HEK293 (cell line): ENCODE measurements at regions not wholly inside any gene's neighbourhood (a gene's known extent, or its start where the extent isn't known, plus 50 kb on each side); places are given as distances from the start of the nearest gene placed in this dataset.
A peak's percentile ranks its signal among the peaks of the same experiment; 100 is the strongest.

Experiments used
- BCL6B ChIP-seq: fragments of 450-650 bp; formaldehyde crosslinking; IDR thresholded peaks from 2 replicates; pipeline ENCODE4 v1.5.1; 2017; ENCODE audit warnings: missing biosample characterization, missing genetic modification characterization
- EGR2 ChIP-seq: fragments of 450-650 bp; formaldehyde crosslinking; IDR thresholded peaks from 2 replicates; pipeline ENCODE4 v1.5.1; 2016; ENCODE audit warnings: low read depth, missing biosample characterization, missing genetic modification characterization
- ELK4 ChIP-seq: IDR thresholded peaks from 2 replicates; pipeline ENCODE4 v1.6.1; 2011; ENCODE audit warnings: mild to moderate bottlenecking, low read depth, low read length, borderline replicate concordance
- FEZF1 ChIP-seq: fragments of 450-650 bp; formaldehyde crosslinking; IDR thresholded peaks from 2 replicates; pipeline ENCODE4 v1.5.1; 2016; ENCODE audit warnings: missing biosample characterization, missing genetic modification characterization
- HOXD13 ChIP-seq: sonication (generic); formaldehyde crosslinking; IDR thresholded peaks from 2 replicates; pipeline ENCODE4 v1.8.0; 2022; ENCODE audit warnings: missing genetic modification reagents, borderline replicate concordance
- IKZF3 ChIP-seq: fragments of 450-650 bp; IDR thresholded peaks from 2 replicates; pipeline ENCODE4 v1.5.0; 2018; ENCODE audit warnings: missing biosample characterization, mild to moderate bottlenecking, missing genetic modification characterization, moderate library complexity
- REST ChIP-seq: fragments of 450-650 bp; formaldehyde crosslinking; IDR thresholded peaks from 2 replicates; pipeline ENCODE4 v1.5.1; 2016; ENCODE audit warnings: missing biosample characterization, missing genetic modification characterization
- ZBTB20 ChIP-seq: fragments of 450-650 bp; formaldehyde crosslinking; IDR thresholded peaks from 2 replicates; pipeline ENCODE4 v1.5.1; 2016; ENCODE audit warnings: missing biosample characterization, missing genetic modification characterization
- ZBTB21 ChIP-seq: fragments of 450-650 bp; formaldehyde crosslinking; IDR thresholded peaks from 2 replicates; pipeline ENCODE4 v1.5.1; 2017; ENCODE audit warnings: missing biosample characterization, missing genetic modification characterization
- ZBTB7A ChIP-seq: fragments of 450-650 bp; formaldehyde crosslinking; IDR thresholded peaks from 2 replicates; pipeline ENCODE4 v1.5.1; 2016; ENCODE audit warnings: low read depth, missing biosample characterization, missing genetic modification characterization
- ZNF114 ChIP-seq: fragments of 450-650 bp; formaldehyde crosslinking; IDR thresholded peaks from 2 replicates; pipeline ENCODE4 v1.5.0; 2017; ENCODE audit warnings: missing biosample characterization, missing genetic modification characterization
- ZNF138 ChIP-seq: fragments of 450-650 bp; formaldehyde crosslinking; IDR thresholded peaks from 2 replicates; pipeline ENCODE4 v1.5.1; 2016; ENCODE audit warnings: missing biosample characterization, missing genetic modification characterization, borderline replicate concordance
- ZNF18 ChIP-seq: fragments of 450-650 bp; formaldehyde crosslinking; IDR thresholded peaks from 2 replicates; pipeline ENCODE4 v1.5.1; 2016; ENCODE audit warnings: missing biosample characterization, missing genetic modification characterization
- ZNF223 ChIP-seq: fragments of 450-650 bp; formaldehyde crosslinking; IDR thresholded peaks from 2 replicates; pipeline ENCODE4 v1.5.1; 2016; ENCODE audit warnings: missing biosample characterization, missing genetic modification characterization
- ZNF335 ChIP-seq: fragments of 450-650 bp; formaldehyde crosslinking; conservative IDR thresholded peaks from 2 replicates; pipeline ENCODE4 v1.5.1; 2016; ENCODE audit warnings: missing biosample characterization, missing genetic modification characterization
- ZNF354C ChIP-seq: fragments of 450-650 bp; formaldehyde crosslinking; IDR thresholded peaks from 2 replicates; pipeline ENCODE4 v1.5.1; 2016; ENCODE audit warnings: missing biosample characterization, missing genetic modification characterization, low read depth, borderline replicate concordance
- ZNF398 ChIP-seq: fragments of 450-650 bp; formaldehyde crosslinking; IDR thresholded peaks from 2 replicates; pipeline ENCODE4 v1.5.1; 2017; ENCODE audit warnings: missing biosample characterization, missing genetic modification characterization
- ZNF423 ChIP-seq: fragments of 450-650 bp; formaldehyde crosslinking; IDR thresholded peaks from 2 replicates; pipeline ENCODE4 v1.5.1; 2016; ENCODE audit warnings: missing biosample characterization, missing genetic modification characterization
- ZNF501 ChIP-seq: fragments of 450-650 bp; formaldehyde crosslinking; IDR thresholded peaks from 2 replicates; pipeline ENCODE4 v1.5.1; 2016; ENCODE audit warnings: missing biosample characterization, missing genetic modification characterization
- ZNF514 ChIP-seq: fragments of 450-650 bp; formaldehyde crosslinking; IDR thresholded peaks from 2 replicates; pipeline ENCODE4 v1.5.1; 2016; ENCODE audit warnings: missing biosample characterization, missing genetic modification characterization
- ZNF558 ChIP-seq: fragments of 450-650 bp; formaldehyde crosslinking; IDR thresholded peaks from 2 replicates; pipeline ENCODE4 v1.5.1; 2016; ENCODE audit warnings: missing biosample characterization, missing genetic modification characterization
- ZNF561 ChIP-seq: fragments of 450-650 bp; IDR thresholded peaks from 2 replicates; pipeline ENCODE4 v1.5.1; 2018; ENCODE audit warnings: missing biosample characterization, missing genetic modification characterization, borderline replicate concordance
- ZNF623 ChIP-seq: fragments of 450-650 bp; formaldehyde crosslinking; IDR thresholded peaks from 2 replicates; pipeline ENCODE4 v1.5.1; 2016; ENCODE audit warnings: missing biosample characterization, missing genetic modification characterization
- ZNF701 ChIP-seq: fragments of 450-650 bp; formaldehyde crosslinking; IDR thresholded peaks from 2 replicates; pipeline ENCODE4 v1.5.1; 2016; ENCODE audit warnings: missing biosample characterization, missing genetic modification characterization
- ZSCAN18 ChIP-seq: fragments of 450-650 bp; formaldehyde crosslinking; IDR thresholded peaks from 2 replicates; pipeline ENCODE4 v1.5.1; 2016; ENCODE audit warnings: missing biosample characterization, missing genetic modification characterization
- ZSCAN4 ChIP-seq: fragments of 450-650 bp; formaldehyde crosslinking; IDR thresholded peaks from 2 replicates; pipeline ENCODE4 v1.5.1; 2017; ENCODE audit warnings: missing biosample characterization, missing genetic modification characterization

GRCh38 chr5:174355208-174355612 is 309.7 kb downstream of the NSG2 start (continued):
- TF ChIP-seq BCL6B (tag by site-specific recombination) (no peak), ZBTB7A (tag by site-specific recombination) (no peak), ZNF335 (tag by site-specific recombination) (no peak), HOXD13 (CRISPR knock-in tag) (peak; percentile 88; the same call in 1 of the 2 replicates), ZBTB20 (no peak), ZNF138 (no peak), ZNF18 (tag by site-specific recombination) (peak; percentile 10; the same call in 1 of the 2 replicates), FEZF1 (tag by site-specific recombination) (peak; percentile 52; the same call in 1 of the 2 replicates), ELK4 (no peak), ZNF561 (tag by site-specific recombination) (no peak), REST (tag by site-specific recombination) (no peak; the same call in none of the 2 replicates), ZNF501 (0 out of 2 replicates have a peak, but pooled peaks have one; percentile 52), ZNF423 (tag by site-specific recombination) (no peak), ZBTB21 (peak; percentile 94), ZNF623 (tag by site-specific recombination) (0 out of 2 replicates have a peak, but pooled peaks have one; percentile 20), ZNF223 (tag by site-specific recombination) (no peak), ZNF558 (peak; percentile 76), ZSCAN4 (tag by site-specific recombination) (peak; percentile 46; the same call in 1 of the 2 replicates), ZNF354C (tag by site-specific recombination) (no peak), ZSCAN18 (tag by site-specific recombination) (no peak), ZNF398 (tag by site-specific recombination) (peak; percentile 74), IKZF3 (tag by site-specific recombination) (peak; percentile 78), ZNF701 (tag by site-specific recombination) (no peak), EGR2 (tag by site-specific recombination) (no peak), ZNF114 (tag by site-specific recombination) (no peak), ZNF514 (tag by site-specific recombination) (no peak)
